Activated T-helper 1 cell treated with anti-CD3 and anti-CD28 coated beads, Interleukin-12 subunit alpha, Interleukin-12 subunit beta, Interleukin-2, Interleukin-4 antibody, amounts not matched to agents 30 ng/mL and 10 ng/mL and 1 ng/mL, durations not matched to agents 14 hours and 24 hours and 36 hours (primary cell): ENCODE measurements at regions not wholly inside any gene's neighbourhood (a gene's known extent, or its start where the extent isn't known, plus 50 kb on each side); places are given as distances from the start of the nearest gene placed in this dataset.
"Not testable (repeated sequence)": the region's sequence is repeated elsewhere in the genome, so short reads cannot be mapped to it uniquely, and the experiment has no call there.

Source experiments
- DNase-seq: peaks from one replicate; pipeline ENCODE4 v3.0.0; 2021; ENCODE audit warnings: low spot score
- H3K27ac Mint-ChIP-seq: one replicate; pipeline ENCODE4 v1.8.0; 2021; ENCODE audit warnings: mild to moderate bottlenecking, mixed read lengths
- H3K27me3 Mint-ChIP-seq: one replicate; pipeline ENCODE4 v1.8.0; 2022; ENCODE audit warnings: mild to moderate bottlenecking, moderate library complexity, mixed read lengths; ENCODE audit not compliant: insufficient read depth
- H3K36me3 Mint-ChIP-seq: one replicate; pipeline ENCODE4 v1.8.0; 2021; ENCODE audit warnings: low read depth, mixed read lengths
- H3K4me1 Mint-ChIP-seq: one replicate; pipeline ENCODE4 v1.8.0; 2021; ENCODE audit warnings: low read depth, mixed read lengths
- H3K4me3 Mint-ChIP-seq: one replicate; pipeline ENCODE4 v1.8.0; 2021; ENCODE audit warnings: mild to moderate bottlenecking, moderate library complexity, mixed read lengths
- H3K9me3 Mint-ChIP-seq: one replicate; pipeline ENCODE4 v1.8.0; 2021; ENCODE audit warnings: mixed read lengths
- intact Hi-C: fragments of 100-400 bp; cut with micrococcal nuclease; formaldehyde crosslinking; loops from one replicate; pipeline ENCODE4 v1.15.1; 2024

GRCh38 chr10:107994621-107995270 lies 830.2 kb upstream of the SORCS1 start:
- no peak overlapping the region for H3K4me3 Mint-ChIP-seq
- intact Hi-C loops = no loop called here
- no peaks in the 10 kb centered on the region for H3K9me3 Mint-ChIP-seq
- no peak overlapping the region for H3K27ac Mint-ChIP-seq
- H3K36me3 Mint-ChIP-seq = no peaks in the 10 kb centered on the region
- H3K27me3 Mint-ChIP-seq = no peaks in the 10 kb centered on the region
- no peaks in the 10 kb centered on the region for H3K4me1 Mint-ChIP-seq
- no peak for DNase-seq

- H3K4me1 Mint-ChIP-seq = no peaks in the 10 kb centered on the region
- H3K4me3 Mint-ChIP-seq = no peak overlapping the region
- H3K27ac Mint-ChIP-seq = no peak overlapping the region
- H3K27me3 Mint-ChIP-seq = no peaks in the 10 kb centered on the region
- intact Hi-C loops = no loop called here
- no peak for DNase-seq
- H3K9me3 Mint-ChIP-seq = peaks cover 7% of the 10 kb centered on the region
- H3K36me3 Mint-ChIP-seq = no peaks in the 10 kb centered on the region
Measured at GRCh38 chr10:107986571-107986970, 822.1 kb upstream of the SORCS1 start.

GRCh38 chr10:107984581-107984980 lies 820.1 kb upstream of the SORCS1 start:
- H3K27me3 Mint-ChIP-seq = no peaks in the 10 kb centered on the region
- peaks cover 7% of the 10 kb centered on the region for H3K9me3 Mint-ChIP-seq
- no peak overlapping the region for H3K4me3 Mint-ChIP-seq
- no peaks in the 10 kb centered on the region for H3K4me1 Mint-ChIP-seq
- DNase-seq = no peak
- no peaks in the 10 kb centered on the region for H3K36me3 Mint-ChIP-seq
- H3K27ac Mint-ChIP-seq = no peak overlapping the region
- intact Hi-C loops = no loop called here

GRCh38 chr10:107984149-107984548 lies 819.6 kb upstream of the SORCS1 start:
- no peak overlapping the region for H3K4me3 Mint-ChIP-seq
- H3K4me1 Mint-ChIP-seq = no peaks in the 10 kb centered on the region
- intact Hi-C loops = no loop called here
- H3K9me3 Mint-ChIP-seq = peaks cover 7% of the 10 kb centered on the region
- DNase-seq = no peak
- no peaks in the 10 kb centered on the region for H3K27me3 Mint-ChIP-seq
- H3K27ac Mint-ChIP-seq = no peak overlapping the region
- H3K36me3 Mint-ChIP-seq = no peaks in the 10 kb centered on the region

GRCh38 chr10:107978455-107978854 lies 813.9 kb upstream of the SORCS1 start:
- H3K27ac Mint-ChIP-seq = no peak overlapping the region
- peaks cover 22% of the 10 kb centered on the region for H3K9me3 Mint-ChIP-seq
- no peaks in the 10 kb centered on the region for H3K36me3 Mint-ChIP-seq
- intact Hi-C loops = no loop called here
- no peaks in the 10 kb centered on the region for H3K4me1 Mint-ChIP-seq
- no peaks in the 10 kb centered on the region for H3K27me3 Mint-ChIP-seq
- no peak overlapping the region for H3K4me3 Mint-ChIP-seq
- DNase-seq = no peak

- no peak for DNase-seq
- Mint-ChIP-seq H3K4me3 (no peak overlapping the region), H3K9me3 (peaks cover 17% of the 10 kb centered on the region), H3K27ac (no peak overlapping the region), H3K27me3 (no peaks in the 10 kb centered on the region), H3K36me3 (no peaks in the 10 kb centered on the region), H3K4me1 (no peaks in the 10 kb centered on the region)
- intact Hi-C loops = no loop called here
Measured at GRCh38 chr10:107971973-107972372, 807.5 kb upstream of the SORCS1 start.

- Mint-ChIP-seq H3K36me3 (no peaks in the 10 kb centered on the region), H3K27ac (no peak overlapping the region)
- intact Hi-C loops = no loop called here
Measured at GRCh38 chr10:107971411-107971810, 806.9 kb upstream of the SORCS1 start.

GRCh38 chr10:107970512-107970911 lies 806.0 kb upstream of the SORCS1 start:
- no peak for DNase-seq
- intact Hi-C loops = no loop called here
- H3K27ac Mint-ChIP-seq = no peak overlapping the region

More at GRCh38 chr10:107971411-107971810, 806.9 kb upstream of the SORCS1 start:
- Mint-ChIP-seq H3K4me1 (no peaks in the 10 kb centered on the region), H3K27me3 (no peaks in the 10 kb centered on the region), H3K9me3 (peaks cover 12% of the 10 kb centered on the region), H3K4me3 (no peak overlapping the region)
- no peak for DNase-seq

GRCh38 chr10:107969936-107970335 lies 805.4 kb upstream of the SORCS1 start:
- no peaks in the 10 kb centered on the region for H3K36me3 Mint-ChIP-seq
- peaks cover 12% of the 10 kb centered on the region for H3K9me3 Mint-ChIP-seq
- intact Hi-C loops = no loop called here

More at GRCh38 chr10:107970512-107970911, 806.0 kb upstream of the SORCS1 start:
- H3K9me3 Mint-ChIP-seq = peaks cover 12% of the 10 kb centered on the region
- no peaks in the 10 kb centered on the region for H3K27me3 Mint-ChIP-seq
- no peaks in the 10 kb centered on the region for H3K36me3 Mint-ChIP-seq
- H3K4me3 Mint-ChIP-seq = no peak overlapping the region
- no peaks in the 10 kb centered on the region for H3K4me1 Mint-ChIP-seq

GRCh38 chr10:107966826-107967225 lies 802.3 kb upstream of the SORCS1 start:
- Mint-ChIP-seq H3K4me3 (no peak overlapping the region), H3K27me3 (no peaks in the 10 kb centered on the region), H3K27ac (no peak overlapping the region), H3K36me3 (no peaks in the 10 kb centered on the region), H3K4me1 (no peaks in the 10 kb centered on the region), H3K9me3 (peaks cover 4% of the 10 kb centered on the region)
- no peak for DNase-seq
- intact Hi-C loops = no loop called here

More at GRCh38 chr10:107969936-107970335, 805.4 kb upstream of the SORCS1 start:
- Mint-ChIP-seq H3K27me3 (no peaks in the 10 kb centered on the region), H3K27ac (no peak overlapping the region), H3K4me1 (no peaks in the 10 kb centered on the region), H3K4me3 (no peak overlapping the region)
- DNase-seq = no peak

- Mint-ChIP-seq H3K36me3 (no peaks in the 10 kb centered on the region), H3K9me3 (no peaks in the 10 kb centered on the region), H3K27me3 (no peaks in the 10 kb centered on the region), H3K27ac (no peak overlapping the region), H3K4me1 (no peaks in the 10 kb centered on the region), H3K4me3 (no peak overlapping the region)
- DNase-seq = no peak
- intact Hi-C loops = no loop called here
Measured at GRCh38 chr10:107952649-107953556, 788.4 kb upstream of the SORCS1 start.

- H3K4me3 Mint-ChIP-seq, H3K27ac Mint-ChIP-seq, intact Hi-C loops, H3K36me3 Mint-ChIP-seq, H3K9me3 Mint-ChIP-seq, H3K4me1 Mint-ChIP-seq, DNase-seq, H3K27me3 Mint-ChIP-seq: not testable (repeated sequence)
Measured at GRCh38 chr10:107950411-107951062, 786.0 kb upstream of the SORCS1 start.

GRCh38 chr10:107942826-107943225 lies 778.3 kb upstream of the SORCS1 start:
- H3K4me1 Mint-ChIP-seq = no peaks in the 10 kb centered on the region
- DNase-seq = no peak
- no peak overlapping the region for H3K27ac Mint-ChIP-seq
- H3K4me3 Mint-ChIP-seq = no peak overlapping the region
- peaks cover 3% of the 10 kb centered on the region for H3K9me3 Mint-ChIP-seq
- no peaks in the 10 kb centered on the region for H3K36me3 Mint-ChIP-seq
- H3K27me3 Mint-ChIP-seq = no peaks in the 10 kb centered on the region
- intact Hi-C loops = no loop called here
